SU-DHL-6 (cell line): ENCODE measurements at regions not wholly inside any gene's neighbourhood (a gene's known extent, or its start where the extent isn't known, plus 50 kb on each side); places are given as distances from the start of the nearest gene placed in this dataset.

Experiments used
- EZH2phosphoT487 ChIP-seq: fragments of 200-600 bp; sonication (generic), shearing (Covaris generic); conservative IDR thresholded peaks from 2 replicates; pipeline ENCODE4 v1.6.1; 2018; ENCODE audit warnings: mild to moderate bottlenecking, antibody characterized with exemption, low read length, moderate library complexity, mixed read lengths
- TF ChIP-seq, protein P1 (sequence below): fragments of 200-600 bp; sonication (generic); IDR thresholded peaks from one replicate; pipeline ENCODE4 v1.5.1; 2017; ENCODE audit warnings: antibody characterized with exemption, mild to moderate bottlenecking, low read length, moderate library complexity; ENCODE audit not compliant: insufficient read depth, poor library complexity, severe bottlenecking

DNA sequence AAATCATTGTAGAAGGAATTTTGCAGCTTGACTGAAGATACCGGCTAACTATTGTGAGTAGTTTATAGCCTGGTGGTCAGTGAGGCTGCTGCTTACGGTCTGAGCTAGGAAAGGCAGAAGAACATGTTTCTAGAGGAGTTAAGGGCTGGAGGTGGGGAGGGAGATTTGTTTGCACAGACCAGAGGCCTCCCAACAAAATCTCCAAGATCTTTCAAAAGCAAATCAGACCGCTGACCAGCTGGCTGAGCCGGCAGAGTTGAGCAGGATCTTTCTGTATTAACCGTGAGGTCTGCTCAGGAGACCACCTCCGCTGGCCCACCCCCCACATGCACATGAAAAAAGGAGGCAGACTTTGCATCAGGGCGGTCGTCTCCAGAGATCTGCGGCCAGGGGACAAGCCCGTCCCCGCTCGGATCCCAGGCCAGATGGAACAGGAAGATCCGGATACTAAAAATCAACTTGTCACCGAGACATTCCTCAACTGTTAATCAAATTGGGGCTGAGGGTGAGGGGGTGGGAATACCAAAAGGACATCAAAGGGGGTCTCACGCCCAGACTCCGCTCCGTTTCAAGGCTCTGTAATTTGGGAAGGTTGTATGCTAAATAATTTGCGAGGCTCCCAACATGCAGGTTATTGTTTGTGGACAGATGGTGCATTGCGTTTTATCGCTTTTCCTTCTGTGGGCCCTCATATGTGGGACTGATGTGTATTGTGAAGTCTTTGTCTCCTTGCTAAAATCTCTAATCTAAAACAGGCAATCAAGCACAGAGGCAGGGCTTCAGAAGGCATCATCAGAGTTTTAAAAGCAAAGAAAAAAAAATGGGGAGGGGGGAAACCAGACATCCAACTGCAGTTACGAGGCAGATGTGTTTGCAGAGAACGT is 319.0 kb downstream of the ZNF536 start:
- TF ChIP-seq, protein P1, sequence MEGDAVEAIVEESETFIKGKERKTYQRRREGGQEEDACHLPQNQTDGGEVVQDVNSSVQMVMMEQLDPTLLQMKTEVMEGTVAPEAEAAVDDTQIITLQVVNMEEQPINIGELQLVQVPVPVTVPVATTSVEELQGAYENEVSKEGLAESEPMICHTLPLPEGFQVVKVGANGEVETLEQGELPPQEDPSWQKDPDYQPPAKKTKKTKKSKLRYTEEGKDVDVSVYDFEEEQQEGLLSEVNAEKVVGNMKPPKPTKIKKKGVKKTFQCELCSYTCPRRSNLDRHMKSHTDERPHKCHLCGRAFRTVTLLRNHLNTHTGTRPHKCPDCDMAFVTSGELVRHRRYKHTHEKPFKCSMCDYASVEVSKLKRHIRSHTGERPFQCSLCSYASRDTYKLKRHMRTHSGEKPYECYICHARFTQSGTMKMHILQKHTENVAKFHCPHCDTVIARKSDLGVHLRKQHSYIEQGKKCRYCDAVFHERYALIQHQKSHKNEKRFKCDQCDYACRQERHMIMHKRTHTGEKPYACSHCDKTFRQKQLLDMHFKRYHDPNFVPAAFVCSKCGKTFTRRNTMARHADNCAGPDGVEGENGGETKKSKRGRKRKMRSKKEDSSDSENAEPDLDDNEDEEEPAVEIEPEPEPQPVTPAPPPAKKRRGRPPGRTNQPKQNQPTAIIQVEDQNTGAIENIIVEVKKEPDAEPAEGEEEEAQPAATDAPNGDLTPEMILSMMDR, result no peak
- TF ChIP-seq EZH2phosphoT487, result no peak
